HepG2 (cell line): ENCODE measurements at regions not wholly inside any gene's neighbourhood (a gene's known extent, or its start where the extent isn't known, plus 50 kb on each side); places are given as distances from the start of the nearest gene placed in this dataset.
A peak's percentile ranks its signal among the peaks of the same experiment; 100 is the strongest.

Experiments used
- CCAR2 ChIP-seq: fragments of 200-400 bp; formaldehyde crosslinking; optimal IDR thresholded peaks from 2 replicates; pipeline ENCODE3; 2018; ENCODE audit warnings: low read depth, mild to moderate bottlenecking, low read length, moderate library complexity
- HDAC2 ChIP-seq: sonication (generic); formaldehyde crosslinking; IDR thresholded peaks from 2 replicates; pipeline ENCODE4 v1.4.0; 2020; ENCODE audit warnings: missing genetic modification reagents
- HNRNPLL ChIP-seq: fragments of 200-400 bp; formaldehyde crosslinking; IDR thresholded peaks from 2 replicates; pipeline ENCODE4 v1.6.1; 2017; ENCODE audit warnings: mild to moderate bottlenecking, low read depth, low read length; ENCODE audit not compliant: poor library complexity, severe bottlenecking
- KDM4B ChIP-seq: sonication (generic); formaldehyde crosslinking; IDR thresholded peaks from 2 replicates; pipeline ENCODE4 v1.4.0; 2020; ENCODE audit warnings: missing genetic modification reagents
- NCOA2 ChIP-seq: sonication (generic); formaldehyde crosslinking; IDR thresholded peaks from 2 replicates; pipeline ENCODE4 v1.8.0; 2022; ENCODE audit warnings: inconsistent platforms
- RCOR2 ChIP-seq: IDR thresholded peaks from 2 replicates; pipeline ENCODE4 v1.6.1; 2016; ENCODE audit warnings: missing biosample characterization, missing genetic modification reagents
- ZNF33A ChIP-seq: sonication (generic); formaldehyde crosslinking; IDR thresholded peaks from 2 replicates; pipeline ENCODE4 v1.5.1; 2020; ENCODE audit warnings: missing genetic modification reagents, mild to moderate bottlenecking, moderate library complexity, borderline replicate concordance
- ZNF572 ChIP-seq: sonication (generic); formaldehyde crosslinking; IDR thresholded peaks from 2 replicates; pipeline ENCODE4 v1.5.1; 2020; ENCODE audit warnings: mild to moderate bottlenecking, missing genetic modification reagents
- ZNF761 ChIP-seq: sonication (generic); formaldehyde crosslinking; conservative IDR thresholded peaks from 2 replicates; pipeline ENCODE4 v1.4.0; 2020; ENCODE audit warnings: mild to moderate bottlenecking, missing genetic modification reagents
- ZNF792 ChIP-seq: IDR thresholded peaks from 2 replicates; pipeline ENCODE4 v1.6.1; 2016
- ZNF83 ChIP-seq: sonication (generic); formaldehyde crosslinking; IDR thresholded peaks from 2 replicates; pipeline ENCODE4 v1.4.0; 2020; ENCODE audit warnings: missing genetic modification reagents, mild to moderate bottlenecking, borderline replicate concordance
- TF ChIP-seq, protein P1 (sequence below): sonication (generic); formaldehyde crosslinking; IDR thresholded peaks from 2 replicates; pipeline ENCODE4 v1.5.1; 2020; ENCODE audit warnings: missing genetic modification reagents, mild to moderate bottlenecking, borderline replicate concordance
- TF ChIP-seq, protein P2 (sequence below): sonication (generic); formaldehyde crosslinking; IDR thresholded peaks from 2 replicates; pipeline ENCODE4 v1.4.0; 2020; ENCODE audit warnings: missing genetic modification reagents
- TF ChIP-seq, protein P3 (sequence below): sonication (generic); formaldehyde crosslinking; IDR thresholded peaks from 2 replicates; pipeline ENCODE4 v1.4.0; 2020; ENCODE audit warnings: missing genetic modification reagents, borderline replicate concordance
- TF ChIP-seq, protein P4 (sequence below): sonication (generic); formaldehyde crosslinking; IDR thresholded peaks from 2 replicates; pipeline ENCODE4 v1.4.0; 2020; ENCODE audit warnings: missing genetic modification reagents, low read depth, mild to moderate bottlenecking, borderline replicate concordance
- TF ChIP-seq, protein P5 (sequence below): sonication (generic); formaldehyde crosslinking; IDR thresholded peaks from 2 replicates; pipeline ENCODE4 v1.5.1; 2020; ENCODE audit warnings: mild to moderate bottlenecking, missing genetic modification reagents
- TF ChIP-seq, protein P6 (sequence below): sonication (generic); formaldehyde crosslinking; IDR thresholded peaks from 2 replicates; pipeline ENCODE4 v1.8.0; 2022; ENCODE audit warnings: missing genetic modification reagents, mild to moderate bottlenecking, moderate library complexity, borderline replicate concordance

DNA sequence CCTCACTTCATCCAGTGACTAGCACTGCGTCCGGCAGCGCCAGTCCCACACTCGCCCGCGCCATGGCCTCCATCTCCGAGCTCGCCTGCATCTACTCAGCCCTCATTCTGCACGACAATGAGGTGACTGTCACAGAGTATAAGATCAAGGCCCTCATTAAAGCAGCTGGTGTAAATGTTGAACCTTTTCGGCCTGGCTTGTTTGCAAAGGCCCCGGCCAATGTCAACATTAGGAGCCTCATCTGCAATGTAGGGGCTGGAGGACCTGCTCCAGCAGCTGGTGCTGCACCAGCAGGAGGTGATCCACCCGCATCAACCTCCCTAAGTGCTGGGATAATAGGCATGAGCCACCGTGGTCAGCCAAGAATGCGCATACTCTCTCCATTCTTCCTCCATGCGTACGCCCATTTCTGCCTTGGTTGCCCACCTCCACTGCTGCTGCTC lies 59.9 kb downstream of the IRF2BPL start (continued):
- TF ChIP-seq, protein P1, sequence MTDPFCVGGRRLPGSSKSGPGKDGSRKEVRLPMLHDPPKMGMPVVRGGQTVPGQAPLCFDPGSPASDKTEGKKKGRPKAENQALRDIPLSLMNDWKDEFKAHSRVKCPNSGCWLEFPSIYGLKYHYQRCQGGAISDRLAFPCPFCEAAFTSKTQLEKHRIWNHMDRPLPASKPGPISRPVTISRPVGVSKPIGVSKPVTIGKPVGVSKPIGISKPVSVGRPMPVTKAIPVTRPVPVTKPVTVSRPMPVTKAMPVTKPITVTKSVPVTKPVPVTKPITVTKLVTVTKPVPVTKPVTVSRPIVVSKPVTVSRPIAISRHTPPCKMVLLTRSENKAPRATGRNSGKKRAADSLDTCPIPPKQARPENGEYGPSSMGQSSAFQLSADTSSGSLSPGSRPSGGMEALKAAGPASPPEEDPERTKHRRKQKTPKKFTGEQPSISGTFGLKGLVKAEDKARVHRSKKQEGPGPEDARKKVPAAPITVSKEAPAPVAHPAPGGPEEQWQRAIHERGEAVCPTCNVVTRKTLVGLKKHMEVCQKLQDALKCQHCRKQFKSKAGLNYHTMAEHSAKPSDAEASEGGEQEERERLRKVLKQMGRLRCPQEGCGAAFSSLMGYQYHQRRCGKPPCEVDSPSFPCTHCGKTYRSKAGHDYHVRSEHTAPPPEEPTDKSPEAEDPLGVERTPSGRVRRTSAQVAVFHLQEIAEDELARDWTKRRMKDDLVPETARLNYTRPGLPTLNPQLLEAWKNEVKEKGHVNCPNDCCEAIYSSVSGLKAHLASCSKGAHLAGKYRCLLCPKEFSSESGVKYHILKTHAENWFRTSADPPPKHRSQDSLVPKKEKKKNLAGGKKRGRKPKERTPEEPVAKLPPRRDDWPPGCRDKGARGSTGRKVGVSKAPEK (CRISPR knock-in tag): 0 out of 2 replicates have a peak, but pooled peaks have one; percentile 50
- TF ChIP-seq, protein P2, sequence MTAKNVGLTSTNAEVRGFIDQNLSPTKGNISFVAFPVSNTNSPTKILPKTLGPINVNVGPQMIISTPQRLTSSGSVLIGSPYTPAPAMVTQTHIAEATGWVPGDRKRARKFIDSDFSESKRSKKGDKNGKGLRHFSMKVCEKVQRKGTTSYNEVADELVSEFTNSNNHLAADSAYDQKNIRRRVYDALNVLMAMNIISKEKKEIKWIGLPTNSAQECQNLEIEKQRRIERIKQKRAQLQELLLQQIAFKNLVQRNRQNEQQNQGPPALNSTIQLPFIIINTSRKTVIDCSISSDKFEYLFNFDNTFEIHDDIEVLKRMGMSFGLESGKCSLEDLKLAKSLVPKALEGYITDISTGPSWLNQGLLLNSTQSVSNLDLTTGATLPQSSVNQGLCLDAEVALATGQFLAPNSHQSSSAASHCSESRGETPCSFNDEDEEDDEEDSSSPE (CRISPR knock-in tag): 0 out of 2 replicates have a peak, but pooled peaks have one; percentile 16
- TF ChIP-seq ZNF792 (CRISPR knock-in tag): peak; percentile 47; the same call in 1 of the 2 replicates
- TF ChIP-seq NCOA2: peak; percentile 73
- TF ChIP-seq HNRNPLL: peak; percentile 40
- TF ChIP-seq KDM4B (CRISPR knock-in tag): no peak
- TF ChIP-seq CCAR2: no peak
- peak; percentile 82; the same call in 1 of the 2 replicates for TF ChIP-seq ZNF761 (CRISPR knock-in tag)
- TF ChIP-seq, protein P3, sequence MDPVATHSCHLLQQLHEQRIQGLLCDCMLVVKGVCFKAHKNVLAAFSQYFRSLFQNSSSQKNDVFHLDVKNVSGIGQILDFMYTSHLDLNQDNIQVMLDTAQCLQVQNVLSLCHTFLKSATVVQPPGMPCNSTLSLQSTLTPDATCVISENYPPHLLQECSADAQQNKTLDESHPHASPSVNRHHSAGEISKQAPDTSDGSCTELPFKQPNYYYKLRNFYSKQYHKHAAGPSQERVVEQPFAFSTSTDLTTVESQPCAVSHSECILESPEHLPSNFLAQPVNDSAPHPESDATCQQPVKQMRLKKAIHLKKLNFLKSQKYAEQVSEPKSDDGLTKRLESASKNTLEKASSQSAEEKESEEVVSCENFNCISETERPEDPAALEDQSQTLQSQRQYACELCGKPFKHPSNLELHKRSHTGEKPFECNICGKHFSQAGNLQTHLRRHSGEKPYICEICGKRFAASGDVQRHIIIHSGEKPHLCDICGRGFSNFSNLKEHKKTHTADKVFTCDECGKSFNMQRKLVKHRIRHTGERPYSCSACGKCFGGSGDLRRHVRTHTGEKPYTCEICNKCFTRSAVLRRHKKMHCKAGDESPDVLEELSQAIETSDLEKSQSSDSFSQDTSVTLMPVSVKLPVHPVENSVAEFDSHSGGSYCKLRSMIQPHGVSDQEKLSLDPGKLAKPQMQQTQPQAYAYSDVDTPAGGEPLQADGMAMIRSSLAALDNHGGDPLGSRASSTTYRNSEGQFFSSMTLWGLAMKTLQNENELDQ (CRISPR knock-in tag): no peak
- peak; percentile 85 for TF ChIP-seq RCOR2 (CRISPR knock-in tag)
- TF ChIP-seq, protein P4, sequence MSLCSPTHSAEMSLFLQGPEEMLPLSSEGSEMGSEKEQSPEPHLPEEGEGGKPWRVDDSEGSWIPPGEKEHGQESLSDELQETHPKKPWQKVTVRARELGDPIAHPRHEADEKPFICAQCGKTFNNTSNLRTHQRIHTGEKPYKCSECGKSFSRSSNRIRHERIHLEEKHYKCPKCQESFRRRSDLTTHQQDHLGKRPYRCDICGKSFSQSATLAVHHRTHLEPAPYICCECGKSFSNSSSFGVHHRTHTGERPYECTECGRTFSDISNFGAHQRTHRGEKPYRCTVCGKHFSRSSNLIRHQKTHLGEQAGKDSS (CRISPR knock-in tag): no peak
- peak; percentile 84; the same call in 1 of the 2 replicates for TF ChIP-seq ZNF572 (CRISPR knock-in tag)
- no peak for TF ChIP-seq ZNF83 (CRISPR knock-in tag)
- TF ChIP-seq, protein P5, sequence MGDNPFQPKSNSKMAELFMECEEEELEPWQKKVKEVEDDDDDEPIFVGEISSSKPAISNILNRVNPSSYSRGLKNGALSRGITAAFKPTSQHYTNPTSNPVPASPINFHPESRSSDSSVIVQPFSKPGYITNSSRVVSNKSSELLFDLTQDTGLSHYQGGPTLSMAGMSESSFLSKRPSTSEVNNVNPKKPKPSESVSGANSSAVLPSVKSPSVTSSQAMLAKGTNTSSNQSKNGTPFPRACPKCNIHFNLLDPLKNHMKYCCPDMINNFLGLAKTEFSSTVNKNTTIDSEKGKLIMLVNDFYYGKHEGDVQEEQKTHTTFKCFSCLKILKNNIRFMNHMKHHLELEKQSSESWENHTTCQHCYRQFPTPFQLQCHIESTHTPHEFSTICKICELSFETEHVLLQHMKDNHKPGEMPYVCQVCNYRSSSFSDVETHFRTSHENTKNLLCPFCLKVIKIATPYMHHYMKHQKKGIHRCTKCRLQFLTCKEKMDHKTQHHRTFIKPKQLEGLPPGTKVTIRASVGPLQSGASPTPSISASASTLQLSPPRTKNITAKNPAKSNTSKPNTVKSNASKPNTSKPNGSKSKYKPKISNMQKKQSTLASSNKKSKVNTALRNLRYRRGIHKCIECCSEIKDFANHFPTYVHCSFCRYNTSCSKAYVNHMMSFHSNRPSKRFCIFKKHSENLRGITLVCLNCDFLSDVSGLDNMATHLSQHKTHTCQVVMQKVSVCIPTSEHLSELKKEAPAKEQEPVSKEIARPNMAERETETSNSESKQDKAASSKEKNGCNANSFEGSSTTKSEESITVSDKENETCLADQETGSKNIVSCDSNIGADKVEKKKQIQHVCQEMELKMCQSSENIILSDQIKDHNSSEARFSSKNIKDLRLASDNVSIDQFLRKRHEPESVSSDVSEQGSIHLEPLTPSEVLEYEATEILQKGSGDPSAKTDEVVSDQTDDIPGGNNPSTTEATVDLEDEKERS: 0 out of 2 replicates have a peak, but pooled peaks have one; percentile 51
- TF ChIP-seq HDAC2: peak; percentile 92
- peak; percentile 7; the same call in 1 of the 2 replicates for TF ChIP-seq ZNF33A
- TF ChIP-seq, protein P6, sequence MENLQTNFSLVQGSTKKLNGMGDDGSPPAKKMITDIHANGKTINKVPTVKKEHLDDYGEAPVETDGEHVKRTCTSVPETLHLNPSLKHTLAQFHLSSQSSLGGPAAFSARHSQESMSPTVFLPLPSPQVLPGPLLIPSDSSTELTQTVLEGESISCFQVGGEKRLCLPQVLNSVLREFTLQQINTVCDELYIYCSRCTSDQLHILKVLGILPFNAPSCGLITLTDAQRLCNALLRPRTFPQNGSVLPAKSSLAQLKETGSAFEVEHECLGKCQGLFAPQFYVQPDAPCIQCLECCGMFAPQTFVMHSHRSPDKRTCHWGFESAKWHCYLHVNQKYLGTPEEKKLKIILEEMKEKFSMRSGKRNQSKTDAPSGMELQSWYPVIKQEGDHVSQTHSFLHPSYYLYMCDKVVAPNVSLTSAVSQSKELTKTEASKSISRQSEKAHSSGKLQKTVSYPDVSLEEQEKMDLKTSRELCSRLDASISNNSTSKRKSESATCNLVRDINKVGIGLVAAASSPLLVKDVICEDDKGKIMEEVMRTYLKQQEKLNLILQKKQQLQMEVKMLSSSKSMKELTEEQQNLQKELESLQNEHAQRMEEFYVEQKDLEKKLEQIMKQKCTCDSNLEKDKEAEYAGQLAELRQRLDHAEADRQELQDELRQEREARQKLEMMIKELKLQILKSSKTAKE: peak; percentile 64; the same call in 1 of the 2 replicates
